MG63 (cell line): ENCODE measurements at regions not wholly inside any gene's neighbourhood (a gene's known extent, or its start where the extent isn't known, plus 50 kb on each side); places are given as distances from the start of the nearest gene placed in this dataset.

Experiments used
- DNase-seq: peaks from one replicate; pipeline ENCODE4 v3.0.0-alpha.2; 2020
- H3K27me3 ChIP-seq: fragments of 250-450 bp; sonication (Bioruptor Pico); 2 replicates; pipeline ENCODE4 v1.5.1; 2020; ENCODE audit warnings: mild to moderate bottlenecking, moderate library complexity
- H3K36me3 ChIP-seq: fragments of 250-450 bp; sonication (Bioruptor Pico); 2 replicates; pipeline ENCODE4 v1.5.1; 2020; ENCODE audit warnings: mild to moderate bottlenecking, moderate library complexity
- H3K4me3 ChIP-seq: fragments of 250-450 bp; sonication (Bioruptor Pico); 2 replicates; pipeline ENCODE4 v1.5.1; 2020; ENCODE audit warnings: mild to moderate bottlenecking, moderate library complexity
- H3K9me3 ChIP-seq: fragments of 250-450 bp; sonication (Bioruptor Pico); 2 replicates; pipeline ENCODE4 v1.5.1; 2020; ENCODE audit warnings: mild to moderate bottlenecking, moderate library complexity

DNA sequence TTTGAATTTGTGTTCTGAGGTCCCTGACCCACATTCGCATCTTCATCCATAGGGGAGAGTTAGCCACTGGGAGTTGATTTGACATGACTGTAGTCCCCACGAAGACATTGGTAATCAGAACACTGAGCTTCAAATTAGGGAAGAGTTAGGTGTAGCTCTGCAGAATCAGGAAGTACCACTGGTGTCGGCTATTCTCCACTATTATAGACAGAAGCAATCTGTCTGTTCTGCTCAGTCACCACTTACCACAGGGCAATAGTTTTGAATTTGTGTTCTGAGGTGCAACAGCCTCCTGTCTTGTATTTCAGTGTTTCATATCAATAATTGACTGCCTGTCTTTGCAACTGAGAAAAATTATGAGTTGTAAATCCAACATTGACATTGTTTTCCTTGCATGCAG, 407.6 kb downstream of the LRFN5 start:
- Histone ChIP-seq H3K9me3 (no peaks in the 10 kb centered on the region), H3K4me3 (no peak overlapping the region), H3K36me3 (no peaks in the 10 kb centered on the region), H3K27me3 (no peaks in the 10 kb centered on the region)
- no peak for DNase-seq

DNA sequence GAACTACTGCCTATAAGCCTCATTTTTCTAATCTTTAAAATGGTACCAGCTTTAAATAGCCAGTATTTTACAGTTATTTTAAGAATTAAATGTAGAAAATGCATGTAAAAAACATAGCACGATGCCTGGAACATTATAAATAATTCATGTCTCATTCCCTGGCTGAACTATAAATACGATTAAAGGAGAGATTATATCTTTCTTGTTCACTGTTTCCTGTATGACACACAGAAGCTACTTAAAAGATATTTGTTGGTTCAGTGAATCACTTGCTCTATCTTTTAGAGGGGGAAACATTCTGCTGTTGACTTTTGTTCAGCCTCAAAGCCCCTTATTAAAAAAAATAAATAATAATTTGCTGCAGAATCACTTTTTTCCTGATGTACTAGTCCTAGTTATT, 406.9 kb downstream of the LRFN5 start:
- Histone ChIP-seq H3K36me3 (no peaks in the 10 kb centered on the region), H3K4me3 (no peak overlapping the region), H3K9me3 (no peaks in the 10 kb centered on the region), H3K27me3 (no peaks in the 10 kb centered on the region)
- DNase-seq, result no peak

DNA sequence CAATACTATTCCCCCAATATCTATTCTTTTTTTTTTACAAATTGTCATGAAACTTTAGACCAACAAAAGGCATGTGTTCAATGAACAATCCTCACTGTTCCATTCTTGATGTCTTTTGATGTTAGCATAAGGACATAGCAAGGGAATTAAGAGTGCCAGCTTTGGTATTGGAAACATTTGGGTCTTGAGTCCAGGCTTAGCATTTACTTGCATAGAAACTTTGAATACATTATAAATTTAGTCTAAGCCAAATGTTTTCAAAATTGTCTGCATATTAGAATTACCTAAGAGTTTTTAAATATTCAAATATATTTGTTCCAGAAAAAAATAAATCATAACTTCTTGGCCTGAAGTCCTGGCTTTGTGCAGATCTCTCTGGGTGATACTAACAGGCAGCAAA, 406.5 kb downstream of the LRFN5 start:
- H3K36me3 ChIP-seq, result no peaks in the 10 kb centered on the region

DNA sequence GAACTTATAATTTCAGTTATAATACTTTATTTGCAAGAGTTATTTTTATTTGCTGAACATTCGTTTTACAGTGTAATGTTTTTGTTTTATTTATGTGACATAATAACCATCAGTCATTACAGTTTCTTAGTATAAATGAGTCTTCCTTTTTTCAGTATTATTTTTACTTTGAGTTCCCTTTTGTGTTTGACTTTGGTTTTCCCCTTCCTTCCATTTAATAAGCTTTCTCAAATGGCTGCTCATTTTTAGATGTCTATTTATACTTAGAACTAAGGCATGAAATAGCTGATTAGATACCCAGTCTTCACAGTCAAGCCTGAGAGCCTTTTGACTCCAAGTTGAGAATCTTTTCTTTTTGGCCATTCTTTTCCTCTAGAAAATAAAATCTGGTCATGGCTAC, 404.5 kb downstream of the LRFN5 start:
- H3K36me3 ChIP-seq, result no peaks in the 10 kb centered on the region
- H3K9me3 ChIP-seq, result no peaks in the 10 kb centered on the region
- no peak overlapping the region for H3K4me3 ChIP-seq
- H3K27me3 ChIP-seq, result no peaks in the 10 kb centered on the region
- DNase-seq, result no peak

More for the DNA sequence above, 406.5 kb downstream of the LRFN5 start:
- no peaks in the 10 kb centered on the region for H3K27me3 ChIP-seq
- H3K4me3 ChIP-seq, result no peak overlapping the region
- DNase-seq, result no peak
- H3K9me3 ChIP-seq, result no peaks in the 10 kb centered on the region

DNA sequence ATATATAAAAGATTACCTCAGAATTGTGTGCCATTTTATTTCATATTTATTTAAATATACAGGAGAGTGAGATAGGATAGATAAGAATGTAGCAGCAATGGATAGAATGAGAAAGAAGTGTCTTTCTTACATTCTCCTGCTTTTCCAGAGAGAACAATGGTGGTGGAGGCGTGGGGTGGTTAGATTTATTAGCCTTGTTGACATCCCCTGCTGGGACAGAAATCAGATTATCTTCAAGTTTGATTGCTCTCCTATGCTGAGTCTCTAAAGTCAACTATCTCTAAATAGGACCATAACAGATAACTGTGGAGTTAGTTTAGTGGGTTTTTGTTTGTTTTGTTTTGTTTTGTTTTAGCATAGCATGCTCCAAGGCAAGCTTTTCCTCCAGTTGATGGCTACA, 397.6 kb downstream of the LRFN5 start:
- no peaks in the 10 kb centered on the region for H3K9me3 ChIP-seq
- no peak overlapping the region for H3K4me3 ChIP-seq
- no peaks in the 10 kb centered on the region for H3K27me3 ChIP-seq
- no peaks in the 10 kb centered on the region for H3K36me3 ChIP-seq
- no peak for DNase-seq

DNA sequence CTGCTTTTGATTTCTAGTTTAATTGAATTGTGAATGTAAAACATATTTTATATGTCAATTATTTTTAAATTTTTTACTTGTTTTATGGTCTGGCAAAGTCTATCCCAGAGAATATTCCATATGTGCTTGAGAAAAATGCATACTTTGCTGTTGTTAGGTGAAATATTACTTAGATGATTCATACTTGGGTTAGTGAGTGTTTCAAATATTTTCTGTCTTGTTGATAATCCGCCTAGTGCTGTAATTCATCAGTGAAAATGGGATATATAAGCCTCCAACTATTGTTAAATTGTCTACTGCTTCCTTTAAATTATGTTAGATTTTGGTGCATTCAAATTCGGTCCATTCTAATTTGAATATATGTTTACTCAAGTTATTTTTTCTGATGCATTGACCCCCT, 395.5 kb downstream of the LRFN5 start:
- Histone ChIP-seq H3K36me3 (no peaks in the 10 kb centered on the region), H3K9me3 (no peaks in the 10 kb centered on the region), H3K4me3 (no peak overlapping the region), H3K27me3 (no peaks in the 10 kb centered on the region)
- no peak for DNase-seq

DNA sequence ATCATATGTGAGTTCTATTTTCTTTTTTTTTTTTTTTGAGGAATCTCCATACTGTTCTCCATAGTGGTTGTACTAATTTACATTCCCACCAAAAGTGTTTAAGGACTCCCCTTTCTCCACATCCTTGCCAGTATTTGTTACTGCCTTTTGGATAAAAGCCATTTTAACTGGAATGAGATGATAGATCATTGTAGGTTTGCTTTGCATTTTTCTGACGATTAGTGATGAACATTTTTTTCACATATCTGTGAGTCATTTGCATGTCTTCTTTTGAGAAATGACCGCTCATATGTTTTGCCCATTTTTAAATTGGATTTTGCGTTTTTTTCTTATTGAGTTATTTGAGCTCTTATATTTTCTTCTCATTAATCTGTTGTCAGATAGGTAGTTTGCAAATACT, 394.8 kb downstream of the LRFN5 start:
- no peaks in the 10 kb centered on the region for H3K27me3 ChIP-seq
- no peaks in the 10 kb centered on the region for H3K9me3 ChIP-seq
- H3K4me3 ChIP-seq, result no peak overlapping the region
- no peaks in the 10 kb centered on the region for H3K36me3 ChIP-seq
- DNase-seq, result no peak

DNA sequence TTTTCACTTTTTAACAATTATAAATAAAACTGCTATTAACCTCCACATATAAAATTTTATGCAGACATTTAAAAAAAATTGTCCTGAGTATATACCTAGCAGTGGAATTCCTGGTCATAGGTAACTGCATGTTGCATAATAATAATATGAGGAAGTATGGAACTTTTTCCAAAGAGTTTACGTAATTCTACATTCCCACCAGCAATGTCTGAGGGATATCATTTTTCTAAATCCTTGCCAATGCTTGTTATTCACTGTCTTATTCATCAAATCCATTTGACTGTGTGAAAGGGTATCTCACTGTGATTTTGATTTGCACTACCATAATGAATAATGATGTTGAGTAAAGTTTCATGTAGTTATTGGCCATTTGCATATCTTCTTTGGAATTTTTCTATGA, 393.8 kb downstream of the LRFN5 start:
- H3K4me3 ChIP-seq, result no peak overlapping the region
- DNase-seq, result no peak
- no peaks in the 10 kb centered on the region for H3K27me3 ChIP-seq
- H3K9me3 ChIP-seq, result no peaks in the 10 kb centered on the region
- H3K36me3 ChIP-seq, result no peaks in the 10 kb centered on the region

DNA sequence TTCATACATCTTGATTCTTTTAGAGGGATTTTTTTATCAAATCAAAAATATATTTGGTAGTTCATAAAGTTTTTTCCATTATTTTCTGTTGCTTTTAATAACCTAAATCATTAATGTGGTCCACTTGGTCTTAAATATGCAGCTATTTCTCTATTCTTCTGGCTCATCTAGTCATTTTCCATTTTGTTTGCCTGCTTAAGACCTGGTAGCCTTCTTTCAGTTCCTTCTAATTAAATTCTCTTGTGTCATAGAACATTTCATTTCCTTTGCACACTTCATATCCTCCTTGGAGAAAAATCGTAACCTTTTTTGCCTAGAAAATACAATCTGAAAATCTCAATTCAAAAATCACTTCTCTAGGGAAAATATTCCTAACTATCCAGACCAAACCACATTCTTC, 387.0 kb downstream of the LRFN5 start:
- DNase-seq, result no peak
- H3K4me3 ChIP-seq, result no peak overlapping the region
- H3K9me3 ChIP-seq, result no peaks in the 10 kb centered on the region
- H3K27me3 ChIP-seq, result no peaks in the 10 kb centered on the region
- H3K36me3 ChIP-seq, result no peaks in the 10 kb centered on the region

DNA sequence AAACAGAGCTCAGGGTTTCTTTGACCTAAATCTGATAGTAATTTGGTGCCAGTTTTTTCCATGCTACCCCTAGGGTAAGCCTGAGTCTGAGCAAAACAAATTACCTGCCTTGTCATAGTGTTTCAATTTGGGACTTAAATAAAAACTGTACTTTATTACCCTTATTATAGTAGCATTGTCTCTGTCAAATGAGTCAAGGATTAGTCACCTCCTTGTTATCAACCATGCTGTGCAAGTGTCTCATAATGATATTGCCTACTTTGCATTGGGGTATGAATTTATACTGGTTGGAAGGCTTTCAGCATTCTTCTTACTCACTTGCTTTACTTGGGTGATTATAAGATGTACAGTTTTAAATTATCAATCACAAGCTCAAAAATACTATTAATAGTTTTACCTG, 380.0 kb downstream of the LRFN5 start:
- Histone ChIP-seq H3K4me3 (no peak overlapping the region), H3K27me3 (no peaks in the 10 kb centered on the region), H3K9me3 (no peaks in the 10 kb centered on the region), H3K36me3 (no peaks in the 10 kb centered on the region)
- DNase-seq, result no peak

DNA sequence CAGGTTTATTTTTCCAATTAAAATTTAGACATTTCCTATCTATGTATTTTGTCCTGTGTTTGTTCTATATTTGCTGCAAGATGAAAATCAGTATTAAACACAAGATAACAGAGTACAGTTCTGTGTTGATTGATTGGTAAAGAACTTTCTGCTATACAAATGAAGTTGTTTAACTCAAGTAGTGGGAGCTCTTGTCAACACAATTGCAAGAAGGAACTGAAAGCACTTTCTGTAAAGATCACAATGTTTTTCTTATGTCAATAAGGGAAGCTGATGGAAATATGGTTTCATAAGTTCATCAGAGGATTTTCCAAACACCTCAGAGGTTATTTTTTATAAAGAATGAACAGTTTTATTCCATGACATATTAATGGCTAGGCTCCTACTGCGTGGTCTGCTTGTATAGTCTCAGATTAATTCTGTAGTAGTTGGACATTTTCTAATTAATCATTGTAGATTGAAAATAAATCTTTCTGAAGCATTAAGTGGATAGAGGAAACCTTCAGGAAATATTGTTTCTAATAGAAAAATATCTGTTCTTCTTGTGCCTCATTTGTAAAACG, 379.5 kb downstream of the LRFN5 start:
- no peaks in the 10 kb centered on the region for H3K36me3 ChIP-seq
- no peaks in the 10 kb centered on the region for H3K9me3 ChIP-seq
- DNase-seq, result no peak
- no peaks in the 10 kb centered on the region for H3K27me3 ChIP-seq
- no peak overlapping the region for H3K4me3 ChIP-seq

DNA sequence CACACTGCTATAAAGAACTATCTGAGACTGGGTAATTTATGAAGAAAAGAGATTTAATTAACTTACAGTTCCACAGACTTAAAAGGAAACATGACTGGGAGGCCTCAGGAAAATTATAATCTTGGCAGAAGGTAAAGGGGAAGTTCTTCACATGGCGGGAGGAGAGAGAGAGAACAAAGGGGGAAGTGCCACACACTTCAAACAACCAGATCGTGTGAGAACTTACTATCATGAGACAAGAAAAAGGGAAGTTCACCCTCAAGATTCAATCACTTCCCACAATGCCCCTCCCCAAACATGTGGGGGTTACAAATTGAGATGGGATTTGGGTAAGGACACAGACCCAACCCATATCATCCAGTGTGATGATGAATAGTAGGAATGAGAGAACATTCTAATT, 366.5 kb downstream of the LRFN5 start:
- H3K27me3 ChIP-seq, result no peaks in the 10 kb centered on the region
- H3K9me3 ChIP-seq, result no peaks in the 10 kb centered on the region
- H3K4me3 ChIP-seq, result no peak overlapping the region
- no peak for DNase-seq
- no peaks in the 10 kb centered on the region for H3K36me3 ChIP-seq

DNA sequence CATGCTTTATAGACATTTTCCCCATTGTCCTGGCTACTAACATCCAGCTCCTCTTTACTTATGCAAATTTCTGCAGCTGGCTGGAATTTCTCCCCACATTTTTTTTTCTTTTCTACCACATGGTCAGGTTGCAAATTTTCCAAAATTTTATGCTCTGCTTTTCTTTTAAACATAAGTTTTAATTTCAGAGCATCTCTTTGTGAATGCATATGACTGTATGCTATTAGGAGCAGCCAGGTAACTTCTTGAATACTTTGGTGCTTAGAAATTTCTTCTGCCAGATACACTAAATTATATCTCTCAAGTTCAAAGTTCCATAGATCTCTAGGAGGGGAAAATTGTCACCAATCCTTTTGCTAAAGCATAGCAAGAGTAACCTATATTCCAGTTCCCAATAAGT, 365.9 kb downstream of the LRFN5 start:
- Histone ChIP-seq H3K9me3 (no peaks in the 10 kb centered on the region), H3K27me3 (no peaks in the 10 kb centered on the region), H3K4me3 (no peak overlapping the region), H3K36me3 (no peaks in the 10 kb centered on the region)
- DNase-seq, result no peak

DNA sequence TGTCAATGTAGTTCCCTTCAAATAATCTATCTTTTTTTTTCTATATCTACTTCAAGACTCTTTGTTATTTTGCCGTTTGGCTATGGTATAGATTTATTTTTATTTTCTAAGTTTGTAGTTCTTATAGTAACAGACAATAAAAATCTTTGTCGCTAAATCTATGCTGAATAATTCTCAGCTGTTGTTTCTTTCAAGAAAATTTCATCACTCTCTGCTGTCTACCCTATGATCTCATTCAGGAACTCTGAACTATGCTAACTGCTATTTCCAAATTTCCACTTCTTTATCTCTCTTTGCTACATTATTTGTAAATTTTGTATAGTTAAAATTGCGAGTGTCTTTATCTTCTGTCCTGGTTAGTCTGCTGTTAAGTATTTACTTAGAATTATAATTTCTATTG, 353.6 kb downstream of the LRFN5 start:
- no peaks in the 10 kb centered on the region for H3K9me3 ChIP-seq
- no peak for DNase-seq
- H3K27me3 ChIP-seq, result no peaks in the 10 kb centered on the region
- H3K36me3 ChIP-seq, result no peaks in the 10 kb centered on the region
- no peak overlapping the region for H3K4me3 ChIP-seq

DNA sequence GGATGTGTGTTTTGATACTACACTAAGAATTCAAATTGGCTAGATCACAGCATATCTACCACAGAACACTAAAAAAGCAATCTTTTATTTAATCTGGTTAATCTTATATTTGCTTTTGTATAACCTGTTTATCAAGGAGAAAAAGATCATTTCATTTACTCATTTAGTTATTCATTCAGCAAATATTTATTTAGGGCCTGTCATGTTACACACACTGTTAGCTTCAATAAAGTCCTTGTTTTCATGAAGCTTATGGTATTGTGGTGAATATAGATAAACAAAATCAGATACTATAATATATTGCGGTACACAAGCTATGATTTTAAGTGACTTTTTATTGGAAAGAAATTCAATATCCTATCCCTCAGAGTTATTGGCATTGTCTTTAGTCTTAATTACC, 350.8 kb downstream of the LRFN5 start:
- H3K27me3 ChIP-seq, result no peaks in the 10 kb centered on the region
- no peaks in the 10 kb centered on the region for H3K36me3 ChIP-seq
- no peaks in the 10 kb centered on the region for H3K9me3 ChIP-seq
- no peak for DNase-seq
- no peak overlapping the region for H3K4me3 ChIP-seq
